8988T (cell line): ENCODE measurements at regions not wholly inside any gene's neighbourhood (a gene's known extent, or its start where the extent isn't known, plus 50 kb on each side); places are given as distances from the start of the nearest gene placed in this dataset.
"Not testable (repeated sequence)": the region's sequence is repeated elsewhere in the genome, so short reads cannot be mapped to it uniquely, and the experiment has no call there.

Experiments
- DNase-seq: peaks from one replicate; pipeline ENCODE4 v3.0.0; 2011

DNA sequence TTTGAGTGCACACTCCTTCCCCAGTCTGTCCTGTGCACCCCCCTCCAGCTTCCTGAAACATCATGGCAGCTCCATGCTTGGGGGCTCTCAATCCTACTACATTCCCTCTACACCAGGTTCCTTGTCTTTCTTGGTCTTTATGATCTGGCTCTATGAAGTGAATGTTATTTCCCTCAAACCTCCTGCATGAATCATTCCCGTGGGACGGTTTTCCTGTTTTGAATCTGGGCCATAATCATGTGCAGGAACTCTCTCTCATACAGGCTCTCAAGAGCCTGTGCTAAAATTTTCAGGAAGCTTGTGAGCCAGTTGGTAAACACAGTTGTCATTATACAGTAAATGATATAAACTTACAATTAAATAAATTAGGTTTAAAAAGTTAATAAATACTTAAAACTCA, 89.8 kb upstream of the KCNE2 start:
- DNase-seq, result no peak

DNA sequence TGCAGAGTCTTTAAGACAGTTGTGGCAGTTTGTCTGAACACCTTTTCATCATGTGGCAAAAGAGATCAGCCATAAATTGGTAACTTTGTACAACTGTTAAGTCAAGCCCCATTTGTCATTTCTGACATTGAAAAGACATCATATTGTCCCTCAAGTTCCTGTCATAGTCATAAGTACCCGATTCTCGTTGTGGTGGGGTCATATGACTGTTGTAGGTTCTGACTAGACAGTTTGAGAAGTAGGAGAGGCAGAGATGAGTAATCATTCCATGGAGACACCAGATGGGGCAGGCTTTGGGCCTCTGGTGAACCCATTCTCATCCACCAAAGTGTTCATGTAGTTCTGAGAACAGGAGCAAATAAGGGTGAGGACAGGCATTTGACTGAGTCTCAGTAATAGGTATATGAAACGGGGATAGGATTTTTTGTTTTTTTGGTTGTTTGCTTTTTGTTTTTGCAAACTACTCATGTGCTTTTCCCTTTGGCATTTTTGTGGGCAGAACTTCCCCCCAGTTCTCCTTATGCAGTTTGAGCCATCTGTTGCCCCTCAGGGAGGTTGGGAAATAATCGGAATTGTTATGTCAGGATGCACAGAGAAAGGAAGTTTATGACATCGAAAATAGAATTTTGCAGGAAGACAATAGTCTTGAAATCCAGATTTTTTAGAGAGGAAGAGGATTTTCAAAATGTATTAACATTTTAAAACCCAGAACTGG, 86.9 kb upstream of the KCNE2 start:
- DNase-seq, result no peak

DNA sequence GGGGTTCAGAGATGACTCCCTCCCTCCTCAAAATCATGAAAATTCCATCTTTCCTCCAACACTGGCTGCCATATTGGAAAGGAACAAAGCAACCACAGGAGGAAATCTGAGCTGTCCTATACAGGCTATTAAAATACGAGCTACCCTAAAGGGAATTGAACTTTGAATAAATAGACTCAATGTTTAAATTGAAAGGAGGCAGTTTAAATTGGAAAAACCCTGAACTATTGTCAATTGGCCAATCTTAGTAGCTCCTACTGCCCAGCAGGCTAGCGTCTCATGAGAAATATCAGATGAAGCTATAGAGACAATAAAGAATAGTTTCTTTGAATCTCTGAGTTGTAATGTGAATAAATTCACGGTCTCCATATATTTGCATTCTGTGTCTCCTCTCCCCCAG, 85.4 kb upstream of the KCNE2 start:
- no peak for DNase-seq

DNA sequence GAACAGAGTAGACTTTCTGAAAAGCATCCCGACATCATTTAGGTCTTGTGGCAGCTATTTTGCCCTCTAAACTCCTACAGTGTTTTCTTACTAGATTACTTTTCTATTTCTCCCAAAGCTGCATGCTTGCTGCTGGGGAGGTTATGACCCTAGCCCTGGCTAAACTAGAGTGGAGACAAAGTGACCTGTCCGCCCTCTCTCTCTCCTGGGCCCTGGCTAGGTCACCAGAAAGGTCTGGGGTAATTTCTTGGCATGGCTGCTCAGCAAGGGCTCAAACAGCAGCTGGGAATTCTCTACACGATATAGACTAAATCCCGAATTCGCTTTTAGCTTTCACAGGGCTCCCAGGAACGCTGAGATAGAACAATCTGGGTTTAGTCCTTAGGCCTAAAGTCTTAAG, 84.5 kb upstream of the KCNE2 start:
- no peak for DNase-seq

DNA sequence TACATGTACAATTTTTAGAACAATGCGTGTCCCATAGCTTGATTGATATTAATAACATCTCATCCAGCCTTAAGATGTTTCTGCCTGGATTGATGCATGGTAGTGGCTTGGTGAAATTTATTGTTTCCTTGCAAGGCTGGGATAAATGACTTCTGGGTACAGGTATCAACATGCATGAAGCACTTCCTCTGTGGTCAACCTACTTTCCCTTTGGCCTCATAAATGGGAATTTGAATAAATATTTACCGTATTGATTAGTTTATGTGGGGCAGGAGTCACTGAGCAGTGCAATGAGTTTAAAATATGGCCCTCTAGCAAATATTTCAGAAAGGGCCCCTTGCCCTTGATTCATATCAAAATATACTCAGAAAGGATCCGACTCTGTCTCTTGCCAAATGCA, 83.9 kb upstream of the KCNE2 start:
- DNase-seq, result no peak

DNA sequence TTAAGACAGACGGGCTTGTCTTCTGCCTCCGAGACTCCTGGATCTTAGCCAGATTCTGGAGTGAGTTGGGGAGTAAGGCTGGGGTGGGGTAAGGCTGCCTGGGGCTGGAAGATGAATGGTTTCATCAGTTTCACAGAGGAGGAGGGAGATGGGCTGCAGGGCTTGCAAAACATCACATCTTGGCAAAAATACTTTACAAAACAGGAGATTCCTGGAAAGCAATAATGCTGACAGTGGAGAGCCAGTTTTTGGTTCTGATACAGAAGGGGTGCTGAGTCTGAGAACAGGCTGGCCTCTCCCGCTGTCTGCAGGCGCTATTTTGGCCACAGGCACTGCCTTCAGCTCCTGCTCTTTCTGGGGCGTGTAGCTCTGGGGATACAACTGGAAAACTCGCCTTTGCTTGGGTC, 83.4 kb upstream of the KCNE2 start:
- DNase-seq, result no peak

DNA sequence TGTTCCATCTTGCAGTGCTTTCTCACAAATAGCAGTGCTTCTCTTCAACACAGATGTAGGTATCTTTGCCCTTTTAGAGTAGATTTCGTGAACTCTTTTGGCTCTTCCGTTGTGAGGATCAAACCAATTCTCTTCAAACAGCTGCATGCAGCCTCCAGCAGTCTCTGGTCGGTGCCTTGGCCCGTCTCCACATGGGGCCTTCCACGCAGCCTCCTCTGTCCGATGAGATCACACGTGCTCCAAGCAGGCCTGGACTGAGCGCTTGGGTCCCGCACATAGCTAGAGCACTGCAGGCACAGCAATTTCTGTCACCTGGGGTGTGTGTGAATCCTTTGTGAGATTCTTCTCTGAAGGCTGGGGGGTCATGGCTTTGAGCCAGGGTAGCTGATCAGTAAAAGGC, 82.8 kb upstream of the KCNE2 start:
- no peak for DNase-seq

DNA sequence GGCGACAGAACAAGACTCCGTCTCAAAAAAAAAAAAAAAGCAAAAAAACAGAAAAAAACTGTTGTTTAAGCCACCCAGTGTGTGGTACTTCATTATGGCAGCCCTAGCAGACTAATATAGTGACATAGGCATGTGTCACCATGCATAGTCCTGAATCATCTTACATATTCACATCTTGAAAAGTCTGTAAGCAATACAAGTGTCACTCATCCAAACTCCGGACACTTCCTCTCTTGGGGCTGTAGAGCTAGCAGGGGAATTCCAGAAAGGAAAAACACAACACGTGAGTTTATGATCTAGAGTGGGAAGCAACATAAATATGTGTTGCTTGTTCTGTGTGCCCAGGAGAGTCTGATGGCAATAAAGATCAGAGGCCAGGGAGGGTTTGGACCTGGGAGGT, 81.6 kb upstream of the KCNE2 start:
- DNase-seq, result no peak

DNA sequence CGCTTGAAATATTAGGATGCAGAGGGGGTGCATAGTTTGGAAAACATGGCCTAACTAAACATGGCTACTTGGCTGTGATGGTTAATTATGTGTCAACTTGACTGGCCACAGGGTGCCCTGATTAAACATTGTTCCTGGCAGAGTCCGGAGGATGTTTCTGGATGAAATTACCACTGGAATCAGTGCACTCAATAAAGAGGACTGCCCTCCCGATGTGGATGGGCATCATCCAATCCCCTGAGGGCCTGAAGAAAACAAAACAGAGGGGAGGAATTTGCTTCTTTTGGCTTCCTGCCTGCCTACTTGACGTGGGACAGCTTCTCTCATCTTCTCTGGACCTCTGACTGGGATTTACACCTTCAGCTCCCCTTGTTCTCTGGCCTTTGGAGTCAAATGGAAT, 79.1 kb upstream of the KCNE2 start:
- DNase-seq, result no peak

DNA sequence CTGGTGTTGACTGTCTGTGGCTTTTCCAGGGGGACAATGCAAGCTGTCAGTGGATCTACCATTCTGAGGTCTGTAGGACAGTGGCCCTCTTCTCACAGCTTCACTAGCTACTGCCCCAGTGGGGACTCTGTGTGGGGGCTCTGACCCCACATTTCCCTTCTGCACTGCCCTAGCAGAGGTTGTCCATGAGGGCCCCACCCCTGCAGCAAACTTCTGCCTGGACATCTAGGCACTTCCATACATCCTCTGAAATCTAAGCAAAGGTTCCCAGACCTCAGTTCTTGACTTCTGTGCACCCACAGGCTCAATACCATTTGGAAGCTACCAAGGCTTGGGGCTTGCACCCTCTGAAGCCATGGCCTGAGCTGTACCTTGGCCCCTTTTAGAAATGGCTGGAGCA, 75.8 kb upstream of the KCNE2 start:
- not testable (repeated sequence) for DNase-seq

DNA sequence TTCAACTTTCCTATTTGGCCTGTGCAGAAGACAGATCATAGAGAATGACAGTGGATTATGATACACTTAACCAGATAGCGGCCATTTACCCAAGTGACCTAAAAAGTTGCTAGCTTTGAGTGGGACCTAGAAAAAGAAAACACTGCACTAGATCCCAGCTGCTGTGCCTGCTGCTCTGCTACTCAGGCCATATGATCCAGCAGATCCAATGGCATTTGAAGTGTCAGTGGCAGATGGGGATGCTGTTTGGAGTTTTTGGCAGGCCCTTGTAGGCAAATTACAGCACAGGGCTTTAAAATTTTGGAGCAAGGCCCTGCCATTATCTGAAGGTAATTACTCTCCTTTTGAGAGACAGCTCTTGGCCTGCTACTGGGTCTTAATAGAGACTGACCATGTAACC, 74.0 kb upstream of the KCNE2 start:
- DNase-seq, result no peak

DNA sequence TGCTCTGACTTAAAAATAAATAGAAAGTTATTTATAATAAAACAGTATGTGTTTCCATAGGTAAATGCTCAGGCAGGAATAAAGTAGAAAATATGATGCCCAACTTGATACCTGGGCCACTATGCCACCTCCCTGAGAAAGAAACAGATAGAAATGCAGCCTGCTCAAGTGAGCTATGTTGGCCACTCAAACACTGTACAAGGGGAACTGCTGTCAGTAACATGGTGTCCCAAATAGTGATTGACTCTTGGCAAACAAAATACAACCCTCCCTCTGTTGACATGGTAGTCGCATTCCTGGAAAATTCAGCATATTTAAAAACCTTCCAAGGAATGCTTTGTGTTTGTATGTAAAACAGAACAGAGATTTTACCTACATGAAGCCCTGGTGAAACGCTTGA, 66.9 kb upstream of the KCNE2 start:
- no peak for DNase-seq

DNA sequence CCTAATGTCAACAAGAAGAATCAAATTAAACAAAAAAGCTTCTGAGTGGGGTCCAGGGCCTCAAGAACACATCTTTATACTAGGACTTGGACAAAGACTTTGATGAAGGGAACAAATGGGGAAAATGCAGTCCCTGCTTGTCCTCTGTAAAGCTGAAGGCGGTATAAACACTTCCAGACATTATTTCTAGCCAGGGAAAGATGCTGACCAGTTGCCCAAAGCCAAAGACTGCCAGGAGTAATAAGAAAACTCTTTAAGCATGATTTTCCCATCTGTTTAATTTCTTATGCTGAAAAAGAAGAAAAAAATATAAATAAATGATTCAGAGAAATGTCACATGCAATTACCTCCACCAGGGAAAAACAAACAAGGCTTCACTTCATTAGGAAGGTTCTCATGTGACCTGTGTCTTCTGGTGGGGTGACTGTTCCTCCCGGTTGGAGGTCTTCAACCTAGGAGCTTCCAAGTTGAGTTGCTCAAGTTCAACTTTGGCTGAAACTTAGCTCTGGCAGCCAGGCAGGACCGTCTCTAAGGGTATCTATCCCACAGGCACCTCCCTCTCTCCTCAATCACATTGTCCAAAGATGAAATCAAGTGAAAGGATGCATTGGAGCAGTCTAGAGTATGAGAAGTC, 65.2 kb upstream of the KCNE2 start:
- DNase-seq, result no peak

DNA sequence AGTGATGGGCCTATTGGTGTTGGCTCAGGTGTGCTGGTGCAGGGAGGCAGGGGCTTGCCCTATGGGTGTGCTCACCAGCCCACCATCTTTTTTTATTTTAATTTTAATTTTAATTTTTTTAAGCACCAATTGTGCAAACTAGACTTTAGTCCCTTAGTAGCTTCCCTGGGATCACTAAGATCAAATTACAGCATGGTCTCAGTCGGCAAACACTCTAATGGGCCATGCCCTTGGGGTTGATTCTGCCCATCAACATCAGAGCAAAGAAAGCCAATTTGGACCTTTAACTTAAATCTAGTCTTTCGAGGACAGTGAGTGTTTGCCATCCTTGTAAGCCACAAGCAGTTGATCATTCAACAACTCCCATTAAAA, 64.7 kb upstream of the KCNE2 start:
- no peak for DNase-seq

DNA sequence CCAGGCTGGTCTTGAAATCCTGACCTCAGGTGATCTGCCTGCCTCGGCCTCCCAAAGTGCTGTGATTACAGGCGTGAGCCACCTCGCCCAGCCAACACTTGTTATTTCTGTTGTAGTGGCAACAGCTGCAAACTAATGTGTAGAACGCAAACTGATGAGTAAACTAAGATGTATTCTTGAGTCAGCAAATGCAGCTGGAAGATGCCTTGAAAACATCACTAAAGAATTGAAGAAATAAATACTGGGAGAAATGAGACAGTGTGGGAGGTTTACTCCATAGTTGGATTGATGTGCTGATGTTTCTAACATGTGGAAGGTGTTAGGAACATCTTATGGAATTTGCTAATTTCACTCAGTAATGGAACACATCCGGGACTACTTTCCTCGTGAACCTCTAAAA, 61.3 kb upstream of the KCNE2 start:
- no peak for DNase-seq

DNA sequence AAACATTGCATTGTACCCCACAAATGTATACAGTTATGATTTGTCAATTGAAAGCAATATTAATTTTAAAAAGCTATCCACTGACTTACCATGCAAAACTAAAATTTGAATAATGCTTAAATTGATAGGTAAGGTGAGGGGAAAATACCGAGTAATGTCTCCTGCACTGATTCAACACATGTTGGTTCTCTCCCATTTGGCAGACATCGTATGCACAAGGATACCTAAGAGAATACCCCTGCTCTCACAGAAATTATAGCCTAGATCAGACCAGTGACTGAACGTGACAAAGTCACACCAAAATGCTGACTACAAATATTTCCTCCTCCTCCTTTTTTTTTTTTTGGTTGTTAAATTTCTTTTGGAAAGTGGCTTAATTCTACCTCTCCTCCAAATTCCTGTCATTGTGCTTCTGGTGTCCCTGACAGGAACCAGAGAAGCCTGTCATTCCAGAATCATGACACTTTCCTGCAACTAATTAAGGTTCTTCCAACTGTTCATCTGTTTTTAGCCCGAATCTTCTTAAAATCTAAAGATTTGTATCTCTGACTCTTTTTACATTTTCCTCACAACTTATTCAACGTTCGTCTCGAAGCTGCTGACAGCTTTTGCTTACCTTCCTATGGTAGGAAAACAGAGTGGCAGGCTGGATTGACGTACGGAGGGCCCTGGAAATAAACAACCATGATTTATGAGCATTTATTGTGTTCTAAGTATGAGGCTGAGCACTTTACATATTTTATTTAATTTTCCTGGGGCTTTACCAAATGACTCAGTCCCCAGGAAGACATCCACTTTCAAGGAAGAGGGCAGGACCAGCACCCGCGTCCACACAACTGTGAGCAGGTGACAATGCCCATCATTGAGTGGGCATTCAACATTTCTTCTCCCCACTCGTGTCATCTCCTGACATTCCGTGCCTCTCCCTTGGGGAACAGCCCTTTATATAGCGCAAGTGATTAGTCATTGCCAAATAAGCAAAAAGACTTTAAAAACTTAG, 57.9 kb upstream of the KCNE2 start:
- no peak for DNase-seq

DNA sequence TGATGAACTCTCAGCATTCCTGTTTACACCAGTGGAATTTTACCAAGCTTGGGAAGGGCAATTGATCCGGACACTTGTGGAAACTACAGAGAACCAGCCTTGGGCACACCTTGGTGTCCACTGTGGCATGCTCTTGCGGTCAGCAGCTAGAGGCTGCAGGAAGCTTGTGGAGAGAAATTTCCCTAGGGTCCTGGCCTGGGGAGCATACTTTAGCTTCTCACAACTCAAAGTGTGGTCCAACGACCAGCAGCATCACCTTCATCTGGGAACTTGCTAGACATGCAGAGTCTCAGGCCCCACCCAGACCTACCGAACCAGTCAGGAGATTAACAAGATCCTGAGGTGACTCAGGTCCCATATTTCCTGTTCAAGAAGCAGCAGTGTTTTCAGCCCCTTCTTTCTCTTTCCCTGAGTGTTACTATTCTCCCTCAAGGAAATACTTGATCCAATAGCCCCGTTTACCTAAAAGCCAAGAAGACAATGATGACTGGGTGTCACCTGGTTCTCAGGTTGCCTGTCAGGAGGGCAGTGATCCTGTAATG, 55.7 kb upstream of the KCNE2 start:
- DNase-seq, result no peak

DNA sequence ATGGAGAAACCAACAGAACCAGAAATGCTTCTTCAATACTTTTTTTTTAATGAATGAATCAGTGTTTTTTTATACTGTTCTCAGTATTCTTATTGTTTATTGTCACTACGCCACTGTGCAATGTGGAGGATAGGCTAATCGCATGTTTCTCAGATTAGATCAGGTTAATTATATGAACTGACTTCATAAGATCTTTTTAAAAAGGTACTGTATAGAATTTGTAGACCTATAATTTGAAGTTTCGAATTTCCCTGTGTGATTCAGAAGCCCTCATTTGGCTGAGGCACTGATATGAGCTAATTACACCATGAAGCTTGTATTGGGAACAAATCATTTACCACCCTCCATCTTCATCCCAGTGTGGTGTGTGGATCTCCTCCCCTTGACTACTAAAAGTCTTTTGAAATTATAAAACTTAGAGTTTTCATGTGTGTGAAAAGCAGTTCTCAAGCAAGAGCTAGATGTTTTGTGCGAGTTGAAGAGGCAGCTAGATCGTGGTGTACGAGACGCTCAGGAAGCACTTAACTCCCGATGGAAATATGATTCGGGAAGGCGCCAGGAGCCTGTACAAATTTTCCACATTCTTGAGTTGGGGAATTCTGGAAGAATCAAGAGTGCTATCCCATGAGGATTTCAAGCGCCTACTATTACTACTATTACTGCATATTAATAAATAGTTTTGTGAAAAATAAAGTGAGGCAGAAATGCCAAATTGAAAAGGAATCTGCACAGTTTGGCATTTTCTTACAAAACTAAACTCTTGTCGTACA, 52.1 kb upstream of the KCNE2 start:
- no peak for DNase-seq

DNA sequence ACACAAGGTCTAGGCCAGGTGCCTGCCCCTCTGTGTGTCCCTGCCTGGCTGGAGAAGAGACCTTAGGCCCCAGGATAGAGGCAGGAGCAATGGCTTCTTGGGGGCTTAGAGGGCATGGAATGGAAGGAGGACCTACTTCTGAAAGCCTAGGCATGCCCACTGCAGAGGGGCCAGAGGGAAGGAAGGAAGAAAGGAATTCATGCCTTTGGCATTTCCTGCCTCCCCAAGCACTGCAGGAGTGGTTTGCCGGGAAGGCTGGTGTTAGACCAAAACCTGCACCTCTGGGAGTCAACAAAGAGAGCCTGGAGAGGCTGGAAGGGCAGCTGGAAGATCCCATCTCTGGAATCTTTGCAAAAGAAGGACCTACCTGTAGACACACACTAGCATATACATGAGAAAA, 50.7 kb upstream of the KCNE2 start:
- peak; percentile 14 for DNase-seq
